AG09319 (cell line): ENCODE measurements at regions not wholly inside any gene's neighbourhood (a gene's known extent, or its start where the extent isn't known, plus 50 kb on each side); places are given as distances from the start of the nearest gene placed in this dataset.
"Not testable (repeated sequence)": the region's sequence is repeated elsewhere in the genome, so short reads cannot be mapped to it uniquely, and the experiment has no call there.

ENCODE experiments used
- DNase-seq: peaks from one replicate; pipeline ENCODE4 v3.0.0-alpha.2; 2010; ENCODE audit warnings: low read depth; ENCODE audit errors: extremely low read depth
- TF ChIP-seq, protein P1 (sequence below): IDR thresholded peaks from 2 replicates; pipeline ENCODE4 v1.5.1; 2011; ENCODE audit warnings: low read depth, mild to moderate bottlenecking, inconsistent platforms, low read length, moderate library complexity

DNA sequence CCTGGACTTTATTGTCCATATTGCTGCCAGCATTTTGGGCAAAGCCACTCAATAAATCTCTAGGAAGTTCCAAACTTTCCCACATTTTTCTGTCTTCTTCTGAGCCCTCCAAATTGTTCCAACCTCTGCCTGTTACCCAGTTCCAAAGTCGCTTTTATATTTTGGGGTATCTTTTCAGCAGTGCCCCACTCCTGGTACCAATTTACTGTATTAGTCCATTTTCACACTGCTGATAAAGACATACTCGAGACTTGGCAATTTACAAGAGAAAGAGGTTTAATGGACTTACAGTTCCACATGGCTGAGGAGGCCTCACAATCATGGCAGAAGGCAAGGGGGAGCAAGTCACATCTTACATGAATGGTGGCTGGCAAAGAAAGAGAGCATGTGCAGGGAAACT lies 53.4 kb downstream of the AHSP start:
- DNase-seq: not testable (repeated sequence)

DNA sequence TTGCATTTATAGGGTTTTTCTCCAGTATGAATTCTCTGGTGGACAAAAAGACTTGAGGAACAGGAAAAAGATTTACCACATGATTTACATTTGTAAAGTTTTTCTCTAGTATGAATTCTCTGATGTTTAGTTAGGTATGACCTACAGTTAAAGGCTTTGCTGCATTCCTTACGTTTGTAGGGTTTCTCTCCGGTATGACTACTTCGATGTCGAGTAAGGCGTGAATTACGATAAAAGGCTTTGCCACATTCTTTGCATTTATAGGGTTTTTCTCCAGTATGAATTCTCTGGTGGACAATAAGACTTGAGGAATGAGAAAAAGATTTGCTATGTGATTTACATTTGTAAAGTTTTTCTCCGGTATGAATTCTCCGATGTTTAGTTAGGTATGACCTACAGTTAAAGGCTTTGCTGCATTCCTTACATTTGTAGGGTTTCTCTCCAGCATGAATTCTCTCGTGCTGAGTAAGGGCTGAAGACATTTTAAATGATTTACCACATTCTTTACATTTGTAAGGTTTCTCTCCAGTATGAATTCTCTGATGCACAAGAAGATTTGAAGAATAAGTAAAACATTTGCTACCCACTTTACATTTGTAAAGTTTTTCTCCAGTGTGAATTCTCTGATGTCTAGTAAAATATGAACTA lies 74.2 kb downstream of the AHSP start:
- not testable (repeated sequence) for DNase-seq

DNA sequence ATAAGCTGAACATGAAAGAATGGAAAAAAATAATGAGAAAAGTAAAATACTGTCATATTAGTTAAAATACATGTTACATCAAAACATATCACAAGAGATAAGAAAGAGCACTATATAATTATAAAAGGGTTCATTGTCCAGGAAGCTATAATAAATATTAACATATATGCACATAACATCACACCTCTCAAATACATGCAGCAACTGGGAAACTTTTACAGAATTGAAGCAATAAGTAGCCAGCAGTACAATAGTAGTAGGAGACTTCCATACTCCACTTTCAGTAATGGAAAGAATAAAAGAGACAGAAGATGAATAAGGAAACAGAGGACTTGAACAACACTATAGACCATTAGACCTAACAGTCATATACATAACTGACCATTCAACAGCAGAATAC lies 90.4 kb downstream of the AHSP start:
- no peak for DNase-seq
- TF ChIP-seq, protein P1, sequence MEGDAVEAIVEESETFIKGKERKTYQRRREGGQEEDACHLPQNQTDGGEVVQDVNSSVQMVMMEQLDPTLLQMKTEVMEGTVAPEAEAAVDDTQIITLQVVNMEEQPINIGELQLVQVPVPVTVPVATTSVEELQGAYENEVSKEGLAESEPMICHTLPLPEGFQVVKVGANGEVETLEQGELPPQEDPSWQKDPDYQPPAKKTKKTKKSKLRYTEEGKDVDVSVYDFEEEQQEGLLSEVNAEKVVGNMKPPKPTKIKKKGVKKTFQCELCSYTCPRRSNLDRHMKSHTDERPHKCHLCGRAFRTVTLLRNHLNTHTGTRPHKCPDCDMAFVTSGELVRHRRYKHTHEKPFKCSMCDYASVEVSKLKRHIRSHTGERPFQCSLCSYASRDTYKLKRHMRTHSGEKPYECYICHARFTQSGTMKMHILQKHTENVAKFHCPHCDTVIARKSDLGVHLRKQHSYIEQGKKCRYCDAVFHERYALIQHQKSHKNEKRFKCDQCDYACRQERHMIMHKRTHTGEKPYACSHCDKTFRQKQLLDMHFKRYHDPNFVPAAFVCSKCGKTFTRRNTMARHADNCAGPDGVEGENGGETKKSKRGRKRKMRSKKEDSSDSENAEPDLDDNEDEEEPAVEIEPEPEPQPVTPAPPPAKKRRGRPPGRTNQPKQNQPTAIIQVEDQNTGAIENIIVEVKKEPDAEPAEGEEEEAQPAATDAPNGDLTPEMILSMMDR: no peak

DNA sequence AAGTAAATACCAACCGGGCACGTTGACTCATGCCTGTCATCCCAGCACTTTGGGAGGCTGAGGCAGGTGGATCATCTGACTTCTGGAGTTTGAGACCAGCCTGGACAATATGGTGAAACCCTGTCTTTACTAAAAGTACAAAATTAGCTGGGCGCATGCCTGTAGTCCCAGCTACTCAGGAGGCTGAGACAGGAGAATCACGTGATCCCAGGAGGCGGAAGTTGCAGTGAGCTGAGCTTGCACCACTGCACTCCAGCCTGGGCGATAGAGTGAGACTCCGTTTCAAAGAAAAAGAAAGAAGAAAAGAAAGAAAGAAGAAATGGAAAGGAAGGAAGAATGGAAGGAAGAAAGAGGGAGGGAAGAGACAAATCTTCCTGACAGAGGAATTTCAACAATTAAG lies 108.7 kb downstream of the AHSP start:
- DNase-seq: no peak
- TF ChIP-seq, protein P1: no peak

DNA sequence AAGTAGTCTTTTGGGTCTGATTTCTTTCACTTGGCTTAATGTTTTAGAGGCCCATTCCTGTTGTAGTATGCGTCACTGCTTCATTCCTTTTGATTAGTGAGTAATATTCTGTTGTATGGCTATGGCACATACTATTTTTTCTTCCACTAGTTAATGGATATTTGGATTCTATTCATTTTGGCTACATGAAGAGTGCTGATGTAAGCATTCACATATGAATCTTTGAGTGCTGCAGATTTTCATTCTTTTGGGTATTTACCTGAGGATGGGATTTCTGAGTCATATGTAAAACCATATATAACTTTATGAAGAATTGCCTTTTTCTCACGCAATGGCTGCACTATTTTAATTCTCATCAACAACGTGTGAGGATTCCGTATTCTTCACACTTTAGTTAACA lies 113.6 kb downstream of the AHSP start:
- DNase-seq: no peak
- TF ChIP-seq, protein P1: no peak

DNA sequence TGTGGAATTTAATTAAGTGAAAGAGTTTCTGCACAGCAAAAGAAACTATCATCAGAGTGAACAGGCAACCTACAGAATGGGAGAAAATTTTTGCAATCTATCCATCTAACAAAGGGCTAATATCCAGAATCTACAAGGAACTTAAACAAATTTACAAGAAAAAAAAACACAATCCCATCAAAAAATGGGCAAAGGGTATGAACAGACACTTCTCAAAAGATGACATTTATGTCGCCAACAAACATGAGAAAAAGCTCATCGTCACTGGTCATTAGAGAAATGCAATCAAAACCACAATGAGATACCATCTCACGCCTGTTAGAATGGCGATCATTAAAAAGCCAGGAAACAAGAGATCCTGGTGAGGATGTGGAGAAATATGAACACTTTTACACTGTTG lies 128.0 kb downstream of the AHSP start:
- DNase-seq: not testable (repeated sequence)

DNA sequence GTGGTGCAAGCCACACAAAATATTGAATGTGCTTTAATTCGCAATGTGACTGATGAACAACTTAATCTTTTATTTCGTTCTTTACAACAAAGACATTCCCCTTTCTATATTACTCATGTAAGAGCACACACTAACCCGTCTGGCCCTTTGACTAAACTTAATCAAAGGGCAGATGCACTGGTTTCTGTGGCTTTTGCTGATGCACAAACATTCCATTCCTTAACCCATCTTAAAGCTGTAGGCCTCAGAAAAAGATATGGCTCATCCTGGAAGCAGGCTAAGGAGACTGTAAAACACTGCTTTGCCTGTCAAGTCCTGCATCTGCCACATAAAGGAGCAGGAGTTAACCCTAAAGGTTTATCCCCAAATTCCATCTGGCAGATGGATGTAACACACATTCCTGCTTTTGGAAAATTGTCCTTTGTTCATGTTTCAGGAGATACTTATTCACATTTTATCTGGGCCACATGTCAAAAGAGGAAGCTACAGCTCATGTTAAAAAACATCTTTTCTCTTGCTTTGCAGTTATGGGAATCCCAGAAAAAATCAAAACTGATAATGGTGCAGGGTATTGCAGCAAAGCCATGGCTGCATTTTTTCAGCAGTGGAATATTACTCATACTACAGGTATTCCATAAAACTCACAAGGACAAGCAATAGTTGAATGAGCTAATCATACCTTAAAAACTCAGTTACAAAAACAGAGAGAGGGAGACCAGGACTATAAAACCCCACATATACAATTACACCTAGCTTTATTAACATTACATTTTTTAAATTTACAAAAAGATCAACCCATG lies 137.2 kb downstream of the AHSP start:
- DNase-seq: no peak
- TF ChIP-seq, protein P1: no peak

DNA sequence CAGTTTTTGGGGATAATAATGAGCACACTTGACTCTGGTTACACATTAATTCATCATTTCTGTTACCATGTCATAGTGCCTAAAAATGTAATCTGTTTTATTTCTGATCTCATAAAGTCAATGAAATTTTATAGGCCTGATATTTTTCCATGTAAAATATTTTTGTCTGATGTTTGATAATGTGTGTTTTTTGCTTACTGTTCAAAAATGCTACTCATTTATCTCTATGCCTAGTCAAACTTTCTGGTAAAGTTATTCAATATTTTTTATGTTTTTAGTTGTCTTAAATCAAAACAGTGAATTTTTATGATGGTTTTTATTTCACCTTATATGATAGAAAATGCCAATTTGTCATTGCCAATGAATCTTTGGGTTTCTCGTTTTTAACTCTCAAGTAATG lies 147.0 kb downstream of the AHSP start:
- DNase-seq: no peak
- TF ChIP-seq, protein P1: no peak

DNA sequence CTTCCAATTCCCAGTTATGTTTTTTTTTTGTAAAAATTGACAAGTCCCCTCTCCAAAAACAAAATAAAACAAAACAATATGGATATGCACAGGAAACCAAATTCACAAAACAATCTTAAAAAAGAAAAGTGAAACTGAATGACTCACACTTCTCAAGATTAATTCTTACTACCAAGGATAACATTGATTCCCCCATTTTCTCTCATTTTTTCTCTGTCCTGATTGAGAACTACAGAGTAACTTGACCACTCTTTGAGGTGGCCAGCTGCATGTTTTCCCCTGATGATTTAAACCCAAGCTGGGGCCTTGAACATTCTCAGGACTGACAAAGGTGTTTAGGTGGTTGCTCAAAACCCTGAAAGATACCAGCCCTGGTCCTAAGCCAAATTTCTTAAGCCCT lies 149.0 kb downstream of the AHSP start:
- TF ChIP-seq, protein P1: no peak
- DNase-seq: no peak
